DOHH2 (cell line): ENCODE measurements at regions not wholly inside any gene's neighbourhood (a gene's known extent, or its start where the extent isn't known, plus 50 kb on each side); places are given as distances from the start of the nearest gene placed in this dataset.
"Not testable (repeated sequence)": the region's sequence is repeated elsewhere in the genome, so short reads cannot be mapped to it uniquely, and the experiment has no call there.

ENCODE experiments used
- CTCF ChIP-seq: fragments of 200-600 bp; sonication (generic); IDR thresholded peaks from one replicate; pipeline ENCODE4 v1.5.1; 2014; ENCODE audit warnings: antibody characterized with exemption, mild to moderate bottlenecking, low read depth, low read length; ENCODE audit not compliant: poor library complexity, severe bottlenecking
- EZH2phosphoT487 ChIP-seq: fragments of 200-600 bp; sonication (generic); IDR thresholded peaks from 2 replicates; pipeline ENCODE4 v1.6.1; 2017; ENCODE audit warnings: borderline replicate concordance, mild to moderate bottlenecking, antibody characterized with exemption, low read length, moderate library complexity, mixed read lengths

DNA sequence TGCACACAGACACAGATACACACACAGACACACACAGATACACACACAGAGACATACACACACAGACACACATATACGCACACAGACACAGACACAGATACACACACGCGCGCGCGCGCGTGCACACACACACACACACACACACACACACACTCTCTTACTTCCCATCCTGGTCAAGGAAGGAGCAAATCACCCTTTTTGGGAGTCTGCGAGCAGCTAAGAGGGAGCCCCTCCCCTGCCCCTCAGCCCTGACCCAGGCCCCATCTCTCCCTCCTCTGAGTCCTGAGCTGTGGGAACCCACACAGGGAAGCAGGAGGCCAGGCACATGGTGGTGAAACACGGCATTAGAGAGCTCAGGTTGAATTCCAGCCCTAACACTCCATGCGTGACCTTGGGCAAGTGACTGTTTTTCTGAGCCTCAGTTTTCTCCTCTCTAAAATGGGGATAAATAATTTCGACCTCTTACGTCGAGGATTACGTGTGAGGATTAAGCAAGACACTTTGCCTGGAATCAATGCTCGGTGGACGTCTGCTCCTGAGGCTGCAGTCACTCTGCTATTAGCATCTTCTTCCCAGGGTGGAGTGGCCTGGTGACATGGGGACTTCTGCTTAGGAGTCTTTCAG is 191.5 kb downstream of the TBC1D2B start:
- not testable (repeated sequence) for TF ChIP-seq CTCF, EZH2phosphoT487
